GM10266 (cell line): ENCODE measurements at regions not wholly inside any gene's neighbourhood (a gene's known extent, or its start where the extent isn't known, plus 50 kb on each side); places are given as distances from the start of the nearest gene placed in this dataset.

Experiments used
- DNase-seq: peaks from one replicate; pipeline ENCODE4 v3.0.0; 2012; ENCODE audit errors: extremely low spot score
- TF ChIP-seq, protein P1 (sequence below): IDR thresholded peaks from 2 replicates; pipeline ENCODE4 v1.5.1; 2012; ENCODE audit warnings: mild to moderate bottlenecking, low read depth; ENCODE audit not compliant: control insufficient read depth, insufficient read depth; ENCODE audit errors: missing control alignments

DNA sequence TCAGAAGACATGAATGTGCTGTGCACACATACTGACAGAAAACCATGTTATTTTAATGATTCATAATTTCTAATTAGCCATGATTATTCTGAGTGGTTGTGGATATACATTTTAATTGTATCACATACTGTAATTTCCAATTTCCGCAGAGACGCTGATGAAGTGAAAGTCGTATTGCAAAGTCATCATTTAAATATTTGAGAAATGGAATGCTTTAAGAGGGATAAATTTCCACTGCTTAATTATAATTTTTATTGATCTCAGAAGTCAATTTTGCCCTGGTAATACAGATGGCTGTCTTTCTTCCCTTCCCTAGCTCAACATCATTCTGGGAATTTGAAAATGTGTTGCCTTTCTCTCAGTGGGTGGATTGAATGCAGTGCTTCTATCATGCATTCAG lies 819.3 kb downstream of the ROBO2 start:
- TF ChIP-seq, protein P1, sequence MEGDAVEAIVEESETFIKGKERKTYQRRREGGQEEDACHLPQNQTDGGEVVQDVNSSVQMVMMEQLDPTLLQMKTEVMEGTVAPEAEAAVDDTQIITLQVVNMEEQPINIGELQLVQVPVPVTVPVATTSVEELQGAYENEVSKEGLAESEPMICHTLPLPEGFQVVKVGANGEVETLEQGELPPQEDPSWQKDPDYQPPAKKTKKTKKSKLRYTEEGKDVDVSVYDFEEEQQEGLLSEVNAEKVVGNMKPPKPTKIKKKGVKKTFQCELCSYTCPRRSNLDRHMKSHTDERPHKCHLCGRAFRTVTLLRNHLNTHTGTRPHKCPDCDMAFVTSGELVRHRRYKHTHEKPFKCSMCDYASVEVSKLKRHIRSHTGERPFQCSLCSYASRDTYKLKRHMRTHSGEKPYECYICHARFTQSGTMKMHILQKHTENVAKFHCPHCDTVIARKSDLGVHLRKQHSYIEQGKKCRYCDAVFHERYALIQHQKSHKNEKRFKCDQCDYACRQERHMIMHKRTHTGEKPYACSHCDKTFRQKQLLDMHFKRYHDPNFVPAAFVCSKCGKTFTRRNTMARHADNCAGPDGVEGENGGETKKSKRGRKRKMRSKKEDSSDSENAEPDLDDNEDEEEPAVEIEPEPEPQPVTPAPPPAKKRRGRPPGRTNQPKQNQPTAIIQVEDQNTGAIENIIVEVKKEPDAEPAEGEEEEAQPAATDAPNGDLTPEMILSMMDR, result no peak

DNA sequence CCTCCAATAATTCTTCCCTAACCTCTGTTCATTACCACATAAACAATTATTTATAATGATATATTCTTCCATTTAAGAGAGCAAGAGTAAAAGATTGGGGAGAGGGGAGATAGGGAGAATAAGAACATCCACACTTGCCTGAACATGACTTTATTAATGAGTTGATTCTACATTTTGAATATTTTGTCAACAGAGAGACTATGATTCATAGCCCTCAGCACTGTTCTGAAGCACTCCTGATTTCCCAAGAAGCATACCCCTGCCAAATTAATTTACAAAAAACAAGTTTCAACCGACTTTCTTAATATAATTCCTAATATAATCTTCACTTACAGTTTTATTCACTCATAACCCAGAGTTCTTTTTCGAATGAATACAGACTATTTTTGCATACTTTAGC lies 828.8 kb downstream of the ROBO2 start:
- DNase-seq, result no peak

More for the DNA sequence above, 819.3 kb downstream of the ROBO2 start:
- DNase-seq, result no peak

DNA sequence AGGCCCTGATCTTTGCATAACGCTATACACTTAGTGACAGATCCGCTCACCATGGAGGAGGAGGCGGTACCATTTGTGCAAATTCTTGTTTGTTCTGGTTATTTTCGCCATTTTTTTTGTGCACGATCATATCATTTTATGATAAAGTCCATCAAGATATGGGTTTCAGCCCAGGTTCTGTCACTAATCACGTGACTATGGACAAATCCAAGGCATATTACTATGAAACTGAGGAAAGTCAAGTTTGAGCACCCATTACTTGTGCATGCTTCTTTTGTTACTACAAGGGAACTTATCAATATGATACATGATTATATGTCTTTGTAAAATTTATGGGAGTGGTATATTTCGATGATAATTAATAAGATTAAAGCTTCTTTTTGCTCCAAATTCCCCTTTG lies 829.5 kb downstream of the ROBO2 start:
- DNase-seq, result no peak
- TF ChIP-seq, protein P1, result no peak

More for the DNA sequence above, 828.8 kb downstream of the ROBO2 start:
- TF ChIP-seq, protein P1, result no peak

DNA sequence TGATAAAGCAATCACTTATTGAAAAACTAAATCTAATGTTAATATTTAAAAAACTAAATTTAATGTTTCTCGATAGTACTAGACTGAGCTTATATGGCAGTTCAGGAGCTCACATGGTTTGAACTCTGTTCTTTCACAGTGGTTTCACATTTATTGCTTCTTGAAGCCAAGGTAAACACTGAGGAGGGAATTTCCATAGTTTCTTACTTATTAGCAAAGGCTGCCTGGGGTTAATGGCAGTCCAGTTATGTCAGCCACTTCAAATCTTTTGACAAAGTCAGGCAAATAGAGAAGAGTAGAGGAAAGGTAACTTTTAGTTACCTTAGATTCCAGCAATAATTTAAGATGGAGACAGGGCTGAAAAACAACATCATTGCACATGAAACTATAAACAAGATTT lies 831.5 kb downstream of the ROBO2 start:
- DNase-seq, result no peak
- TF ChIP-seq, protein P1, result no peak

DNA sequence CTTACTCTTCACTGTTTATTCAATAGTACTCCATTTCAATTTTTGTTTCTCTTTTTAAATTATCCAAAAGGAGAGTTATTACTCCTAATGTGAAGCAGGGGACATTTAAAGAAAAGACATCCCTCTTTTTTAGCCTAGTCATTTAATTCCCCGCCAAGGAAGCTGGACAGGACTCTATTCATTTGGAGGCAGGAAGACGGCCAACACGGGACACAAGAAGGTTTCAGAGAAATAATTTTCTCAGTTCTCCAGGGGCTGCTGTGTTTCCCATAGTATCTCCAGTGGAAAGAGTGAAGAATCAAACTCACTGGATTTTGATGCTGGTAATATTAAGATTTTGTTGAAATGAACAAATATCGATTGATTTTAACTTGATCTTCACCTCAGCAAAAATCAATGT lies 833.7 kb downstream of the ROBO2 start:
- DNase-seq, result no peak
- TF ChIP-seq, protein P1, result no peak

DNA sequence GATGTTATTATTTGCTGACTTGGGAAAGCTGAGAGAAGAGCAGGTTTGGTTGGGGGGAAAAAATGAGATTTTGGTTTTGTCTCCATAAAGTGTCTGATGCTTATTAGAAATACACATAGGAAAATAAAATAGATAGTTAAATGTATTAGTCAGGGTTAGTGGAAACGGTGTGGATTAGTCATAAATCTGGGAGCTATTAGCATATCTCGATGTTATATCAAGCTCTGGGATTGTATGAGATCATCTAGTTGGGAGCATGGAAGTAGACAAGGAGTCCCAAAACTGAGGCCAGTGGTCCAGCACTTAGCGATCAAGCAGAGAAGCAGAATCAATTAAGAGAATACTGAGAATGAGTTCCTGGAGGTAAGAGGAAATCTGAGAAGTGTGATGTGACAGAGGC lies 845.5 kb downstream of the ROBO2 start:
- DNase-seq, result no peak
- TF ChIP-seq, protein P1, result no peak

DNA sequence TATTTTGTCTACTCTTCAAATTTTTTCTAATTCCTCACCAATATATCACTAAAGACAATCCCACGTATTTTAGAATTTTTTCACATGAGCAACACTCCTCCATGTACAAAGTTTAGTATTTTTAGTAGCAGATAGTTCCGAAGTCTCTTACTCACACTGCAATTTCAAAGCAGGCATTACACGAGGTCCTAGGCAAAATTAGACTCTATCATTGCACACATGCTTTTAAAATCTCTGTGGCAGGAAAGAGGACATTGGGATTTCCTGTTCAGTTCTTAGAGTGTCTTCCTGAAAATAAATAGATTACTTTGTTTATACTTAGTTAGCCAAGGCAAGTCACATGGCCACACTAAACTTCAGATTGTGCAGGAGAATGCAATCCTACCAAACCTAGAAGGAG lies 847.7 kb downstream of the ROBO2 start:
- no peak for DNase-seq
- TF ChIP-seq, protein P1, result no peak
